ENCODE measurements at regions not wholly inside any gene's neighbourhood (a gene's known extent, or its start where the extent isn't known, plus 50 kb on each side); places are given as distances from the start of the nearest gene placed in this dataset.

GRCh38 chr3:65027335-65027734 is 339.5 kb upstream of the ADAMTS9 start:
- TF ChIP-seq CTCF (IDR thresholded peaks at IDR 0.05): no peak
- TF ChIP-seq POLR2A (IDR thresholded peaks at IDR 0.05): no peak
